OCI-LY1 (cell line): ENCODE measurements at regions not wholly inside any gene's neighbourhood (a gene's known extent, or its start where the extent isn't known, plus 50 kb on each side); places are given as distances from the start of the nearest gene placed in this dataset.

Experiments
- H2AFZ ChIP-seq: fragments of 200-600 bp; sonication (generic), shearing (Covaris generic); 2 replicates; pipeline ENCODE4 v1.6.0; 2014; ENCODE audit warnings: antibody characterized with exemption, mild to moderate bottlenecking, low read length
- H3F3A ChIP-seq: fragments of 200-600 bp; sonication (generic), shearing (Covaris generic); 2 replicates; pipeline ENCODE4 v1.6.0; 2014; ENCODE audit warnings: mild to moderate bottlenecking, antibody characterized with exemption, low read length, moderate library complexity; ENCODE audit not compliant: insufficient read depth
- H3K27ac ChIP-seq: fragments of 200-600 bp; sonication (generic); 2 replicates; pipeline ENCODE4 v1.5.1; 2014; ENCODE audit warnings: low read length, mixed run types, mild to moderate bottlenecking, low read depth; ENCODE audit not compliant: poor library complexity, severe bottlenecking
- H3K27me3 ChIP-seq: fragments of 200-600 bp; sonication (generic); 2 replicates; pipeline ENCODE4 v1.6.0; 2014; ENCODE audit warnings: antibody characterized with exemption, mild to moderate bottlenecking, low read length, moderate library complexity; ENCODE audit not compliant: insufficient read depth
- H3K36me3 ChIP-seq: fragments of 200-600 bp; sonication (generic); 2 replicates; pipeline ENCODE4 v1.6.1; 2014; ENCODE audit warnings: mild to moderate bottlenecking, antibody characterized with exemption, low read length, moderate library complexity, mixed read lengths; ENCODE audit not compliant: insufficient read depth
- H3K4me1 ChIP-seq: fragments of 200-600 bp; sonication (generic); 2 replicates; pipeline ENCODE4 v1.5.1; 2014; ENCODE audit warnings: mild to moderate bottlenecking, low read length, moderate library complexity; ENCODE audit not compliant: insufficient read depth, severe bottlenecking
- H3K4me2 ChIP-seq: fragments of 200-600 bp; sonication (generic), shearing (Covaris generic); 2 replicates; pipeline ENCODE4 v1.6.1; 2014; ENCODE audit warnings: low read length
- H3K4me3 ChIP-seq: fragments of 200-600 bp; sonication (generic); 2 replicates; pipeline ENCODE4 v1.5.1; 2014; ENCODE audit warnings: low read length, low read depth, mild to moderate bottlenecking, mixed read lengths; ENCODE audit not compliant: poor library complexity, severe bottlenecking
- H3K79me2 ChIP-seq: fragments of 200-600 bp; shearing (Covaris generic); 2 replicates; pipeline ENCODE4 v1.6.1; 2016; ENCODE audit warnings: mixed run types, low read length, mixed read lengths; ENCODE audit not compliant: insufficient read depth
- H3K9ac ChIP-seq: fragments of 200-600 bp; sonication (generic), shearing (Covaris generic); 2 replicates; pipeline ENCODE4 v1.6.1; 2014; ENCODE audit warnings: mild to moderate bottlenecking, low read length, mixed read lengths
- H3K9me2 ChIP-seq: fragments of 200-600 bp; sonication (generic), shearing (Covaris generic); 2 replicates; pipeline ENCODE4 v1.6.1; 2014; ENCODE audit warnings: low read depth, mild to moderate bottlenecking, low read length, mixed read lengths
- H3K9me3 ChIP-seq: fragments of 200-600 bp; shearing (Covaris generic); 2 replicates; pipeline ENCODE4 v1.6.1; 2014; ENCODE audit warnings: low read length, mixed read lengths
- H4K20me1 ChIP-seq: fragments of 200-600 bp; sonication (generic), shearing (Covaris generic); 2 replicates; pipeline ENCODE4 v1.6.0; 2016; ENCODE audit warnings: mild to moderate bottlenecking, low read length; ENCODE audit not compliant: insufficient read depth
- EZH2 ChIP-seq: fragments of 200-600 bp; sonication (generic), shearing (Covaris generic); IDR thresholded peaks from 2 replicates; pipeline ENCODE4 v1.8.0; 2017; ENCODE audit warnings: borderline replicate concordance, mixed run types, mild to moderate bottlenecking, antibody characterized with exemption, low read length, moderate library complexity, mixed read lengths
- TF ChIP-seq, protein P1 (sequence below): fragments of 200-600 bp; sonication (generic), shearing (Covaris generic); IDR thresholded peaks from 2 replicates; pipeline ENCODE4 v1.5.1; 2017; ENCODE audit warnings: mild to moderate bottlenecking, antibody characterized with exemption, low read length, moderate library complexity, mixed read lengths

GRCh38 chr5:143646961-143647360 is 165.0 kb upstream of the HMHB1 start:
- Histone ChIP-seq H3K4me3 (no peak overlapping the region), H3K4me2 (no peak overlapping the region), H4K20me1 (no peaks in the 10 kb centered on the region), H3F3A (no peaks in the 10 kb centered on the region), H3K9me3 (no peaks in the 10 kb centered on the region), H3K4me1 (peaks cover 10% of the 10 kb centered on the region), H3K9ac (no peak overlapping the region), H3K36me3 (no peaks in the 10 kb centered on the region), H3K9me2 (no peaks in the 10 kb centered on the region), H3K27me3 (no peaks in the 10 kb centered on the region), H2AFZ (no peak overlapping the region), H3K79me2 (no peaks in the 10 kb centered on the region), H3K27ac (no peak overlapping the region)
- TF ChIP-seq, protein P1, sequence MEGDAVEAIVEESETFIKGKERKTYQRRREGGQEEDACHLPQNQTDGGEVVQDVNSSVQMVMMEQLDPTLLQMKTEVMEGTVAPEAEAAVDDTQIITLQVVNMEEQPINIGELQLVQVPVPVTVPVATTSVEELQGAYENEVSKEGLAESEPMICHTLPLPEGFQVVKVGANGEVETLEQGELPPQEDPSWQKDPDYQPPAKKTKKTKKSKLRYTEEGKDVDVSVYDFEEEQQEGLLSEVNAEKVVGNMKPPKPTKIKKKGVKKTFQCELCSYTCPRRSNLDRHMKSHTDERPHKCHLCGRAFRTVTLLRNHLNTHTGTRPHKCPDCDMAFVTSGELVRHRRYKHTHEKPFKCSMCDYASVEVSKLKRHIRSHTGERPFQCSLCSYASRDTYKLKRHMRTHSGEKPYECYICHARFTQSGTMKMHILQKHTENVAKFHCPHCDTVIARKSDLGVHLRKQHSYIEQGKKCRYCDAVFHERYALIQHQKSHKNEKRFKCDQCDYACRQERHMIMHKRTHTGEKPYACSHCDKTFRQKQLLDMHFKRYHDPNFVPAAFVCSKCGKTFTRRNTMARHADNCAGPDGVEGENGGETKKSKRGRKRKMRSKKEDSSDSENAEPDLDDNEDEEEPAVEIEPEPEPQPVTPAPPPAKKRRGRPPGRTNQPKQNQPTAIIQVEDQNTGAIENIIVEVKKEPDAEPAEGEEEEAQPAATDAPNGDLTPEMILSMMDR, result no peak
- no peak for TF ChIP-seq EZH2

DNA sequence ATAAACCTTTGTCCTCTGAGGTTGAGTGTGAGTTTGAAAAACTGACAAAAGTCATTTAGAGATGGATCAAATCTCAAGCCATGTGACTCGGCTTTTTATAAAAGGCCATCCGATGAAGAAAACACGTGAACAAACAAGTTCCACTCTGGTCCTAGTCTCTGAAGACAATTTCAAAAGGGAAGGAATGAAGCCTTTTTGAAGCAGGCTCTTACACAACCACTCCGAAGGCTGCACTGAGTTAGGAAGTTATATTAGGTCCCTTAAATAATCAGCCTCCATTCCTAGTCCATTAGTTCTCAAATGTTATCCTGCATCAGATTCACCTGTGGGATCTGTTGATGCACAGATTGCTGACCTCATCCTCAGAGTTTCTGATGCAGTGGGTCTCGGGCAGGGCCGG is 166.6 kb upstream of the HMHB1 start:
- H4K20me1 ChIP-seq, result no peaks in the 10 kb centered on the region
- H3K9me3 ChIP-seq, result no peaks in the 10 kb centered on the region
- no peaks in the 10 kb centered on the region for H3K27me3 ChIP-seq
- no peaks in the 10 kb centered on the region for H3K36me3 ChIP-seq
- peaks cover 8% of the 10 kb centered on the region for H3K4me1 ChIP-seq
- H3K9ac ChIP-seq, result no peak overlapping the region
- no peaks in the 10 kb centered on the region for H3K79me2 ChIP-seq
- TF ChIP-seq, protein P1, result no peak
- no peak overlapping the region for H3K4me2 ChIP-seq
- no peak overlapping the region for H2AFZ ChIP-seq
- H3K4me3 ChIP-seq, result no peak overlapping the region
- H3K9me2 ChIP-seq, result no peaks in the 10 kb centered on the region
- H3K27ac ChIP-seq, result no peak overlapping the region
- no peaks in the 10 kb centered on the region for H3F3A ChIP-seq

DNA sequence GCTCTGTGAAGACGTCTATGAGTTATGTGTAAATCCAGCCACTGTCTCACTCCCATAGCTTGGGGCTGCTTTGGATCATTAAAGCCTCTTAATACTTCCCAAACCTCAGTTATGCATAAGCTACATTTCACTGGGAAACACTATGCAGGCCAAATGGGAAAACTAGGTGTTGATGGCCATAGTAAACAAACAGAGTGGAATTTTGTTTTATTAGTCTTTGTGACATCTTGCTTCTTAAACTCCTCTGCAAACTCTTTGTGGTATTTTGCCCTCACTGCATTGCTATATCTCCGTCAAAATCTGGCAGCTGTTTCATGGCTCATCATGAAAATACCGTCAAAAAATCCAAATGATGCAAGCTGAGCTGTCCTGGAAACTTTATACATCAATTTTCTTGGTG is 167.2 kb upstream of the HMHB1 start:
- H3K9ac ChIP-seq, result no peak overlapping the region
- peaks cover 5% of the 10 kb centered on the region for H3K4me1 ChIP-seq
- no peaks in the 10 kb centered on the region for H3K36me3 ChIP-seq
- no peak for TF ChIP-seq EZH2
- TF ChIP-seq, protein P1, result no peak
- no peaks in the 10 kb centered on the region for H3K27me3 ChIP-seq
- H3K9me2 ChIP-seq, result no peaks in the 10 kb centered on the region
- no peak overlapping the region for H3K27ac ChIP-seq
- no peak overlapping the region for H3K4me2 ChIP-seq
- H4K20me1 ChIP-seq, result no peaks in the 10 kb centered on the region
- H3F3A ChIP-seq, result no peaks in the 10 kb centered on the region
- no peak overlapping the region for H3K4me3 ChIP-seq
- no peaks in the 10 kb centered on the region for H3K79me2 ChIP-seq
- no peaks in the 10 kb centered on the region for H3K9me3 ChIP-seq
- H2AFZ ChIP-seq, result no peak overlapping the region
